GM12874 (cell line): ENCODE measurements at regions not wholly inside any gene's neighbourhood (a gene's known extent, or its start where the extent isn't known, plus 50 kb on each side); places are given as distances from the start of the nearest gene placed in this dataset.

Source experiments
- CTCF ChIP-seq: IDR thresholded peaks from 2 replicates; pipeline ENCODE4 v1.5.1; 2011; ENCODE audit warnings: low read depth, mild to moderate bottlenecking, control low read depth, low read length, moderate library complexity; ENCODE audit not compliant: insufficient read depth

- TF ChIP-seq CTCF = no peak
These were observed 295.9 kb upstream of the ATP2B1 start for GRCh38 chr12:90004319-90005074.

GRCh38 chr12:90003688-90004087 is 295.1 kb upstream of the ATP2B1 start:
- no peak for TF ChIP-seq CTCF

GRCh38 chr12:90000721-90001120 is 292.1 kb upstream of the ATP2B1 start:
- no peak for TF ChIP-seq CTCF

DNA sequence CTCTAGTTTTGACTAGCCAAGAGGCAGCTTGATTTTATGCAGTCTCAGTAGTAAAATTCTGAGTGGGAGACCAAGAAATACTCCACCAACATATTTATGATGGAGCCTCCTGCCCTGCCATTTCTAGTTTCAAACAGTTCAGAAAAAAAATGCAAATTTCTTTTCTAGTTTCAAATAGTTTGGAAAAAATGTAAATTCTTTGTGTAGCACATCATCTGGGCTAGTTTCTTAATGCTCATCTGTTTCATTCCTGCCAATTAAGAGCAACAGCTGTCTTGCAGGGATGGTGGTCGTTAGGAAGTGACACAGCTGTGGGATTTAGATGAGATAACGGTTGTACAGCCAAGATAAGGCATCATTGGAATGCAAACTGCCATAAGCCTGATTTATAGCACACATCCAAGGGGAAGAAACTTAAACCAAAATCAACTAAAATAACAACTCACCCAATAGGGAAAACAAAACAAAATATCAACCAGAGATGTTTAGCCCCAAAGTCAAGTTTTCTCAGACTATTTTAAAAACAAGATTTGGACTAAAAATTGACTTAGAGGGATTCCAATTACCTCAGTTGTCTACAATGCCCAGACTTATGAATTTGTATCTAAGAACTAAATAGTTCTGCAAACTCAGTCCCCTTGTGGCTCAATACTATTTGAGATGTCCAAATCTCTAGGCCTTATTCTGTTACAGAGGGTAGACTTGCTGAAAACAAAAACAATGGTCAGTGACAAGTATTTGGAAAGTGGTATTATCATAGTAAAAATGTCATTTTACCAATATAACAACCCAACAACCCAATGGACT is 291.3 kb upstream of the ATP2B1 start:
- TF ChIP-seq CTCF = no peak

DNA sequence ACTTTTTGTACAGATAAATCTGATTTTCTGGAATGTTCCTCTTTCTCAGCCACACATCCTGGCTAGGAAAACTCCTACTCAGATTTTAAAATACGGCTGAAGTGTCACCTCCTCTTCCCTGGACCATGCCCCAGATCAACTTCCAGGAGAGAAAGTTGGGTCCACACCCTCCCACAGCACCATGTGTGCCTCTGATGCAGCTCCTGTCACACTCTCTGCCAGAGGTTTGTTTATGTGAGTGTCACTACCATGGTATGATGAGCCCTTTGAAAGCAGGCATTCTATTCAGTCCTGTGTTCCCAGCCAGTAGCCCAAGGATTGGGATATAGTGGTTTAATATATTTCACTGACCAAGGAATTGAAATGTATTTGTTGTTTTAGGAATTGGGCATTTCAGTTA is 287.2 kb upstream of the ATP2B1 start:
- TF ChIP-seq CTCF = no peak

GRCh38 chr12:89994911-89995310 is 286.3 kb upstream of the ATP2B1 start:
- no peak for TF ChIP-seq CTCF

DNA sequence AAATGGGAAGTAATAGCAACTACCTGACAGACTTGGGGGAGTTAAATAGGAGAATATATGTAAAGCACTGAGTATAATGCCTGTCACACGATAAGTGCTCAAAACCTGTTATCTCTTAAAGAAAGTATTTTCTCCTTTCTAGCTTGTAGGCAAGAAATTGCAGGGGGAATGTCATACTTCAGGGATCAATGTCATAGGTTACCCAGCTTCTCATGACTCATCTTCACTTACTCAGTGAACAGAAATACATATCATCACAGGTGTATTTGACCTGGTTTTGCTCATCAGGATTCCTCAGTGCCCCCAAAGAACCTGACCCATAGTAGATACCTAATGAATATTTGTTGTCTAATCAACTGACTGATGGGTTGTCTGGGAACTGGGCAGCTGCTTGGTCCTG is 285.0 kb upstream of the ATP2B1 start:
- TF ChIP-seq CTCF = no peak
